Naive thymus-derived CD4-positive, alpha-beta T cell (primary cell): ENCODE measurements at regions not wholly inside any gene's neighbourhood (a gene's known extent, or its start where the extent isn't known, plus 50 kb on each side); places are given as distances from the start of the nearest gene placed in this dataset.
"Not testable (repeated sequence)": the region's sequence is repeated elsewhere in the genome, so short reads cannot be mapped to it uniquely, and the experiment has no call there.

Source experiments
- ATAC-seq: fragments of 150-1000 bp; cut with Tn5 transposase; 2 replicates; pipeline ENCODE4 v1.10.0; 2021; ENCODE audit warnings: mild to moderate bottlenecking, moderate library complexity
- CTCF ChIA-PET: fragments of 350-600 bp; sonication (Branson Sonifier 250); formaldehyde crosslinking; loops from one replicate; lab custom pipeline; 2021; ENCODE audit warnings: antibody characterized with exemption; lab: Charles Lee
- POLR2A ChIA-PET: fragments of 350-600 bp; sonication (Branson Sonifier 250); formaldehyde crosslinking; loops from one replicate; lab custom pipeline; 2021; ENCODE audit warnings: antibody characterized with exemption, inconsistent platforms; lab: Charles Lee
- DNase-seq, 9 donors: peaks; one replicate each; pipeline versions ENCODE4 v3.0.0 to v3.0.0-alpha.2; 2020 to 2022; ENCODE audit warnings: mixed read lengths in 1 of 9
- H3K27ac ChIP-seq: one replicate; pipeline ENCODE4 v1.7.0; 2013; ENCODE audit warnings: mild to moderate bottlenecking, low read depth, low read length, moderate library complexity
- H3K27me3 ChIP-seq, 2 donors: one replicate each; pipeline ENCODE4 v1.7.0; 2013; ENCODE audit warnings: low read length in 2 of 2, mild to moderate bottlenecking in 2 of 2, moderate library complexity in 2 of 2; ENCODE audit not compliant: control insufficient read depth in 2 of 2, insufficient read depth in 2 of 2
- H3K36me3 ChIP-seq, 3 experiments: 1 replicate in 2 of 3; 2 replicates in 1 of 3; pipeline ENCODE4 v1.7.0; 2013; ENCODE audit warnings: low read length in 3 of 3, mild to moderate bottlenecking in 3 of 3, moderate library complexity in 1 of 3; ENCODE audit not compliant: insufficient read depth in 3 of 3, control insufficient read depth in 2 of 3
- H3K4me1 ChIP-seq, 2 donors: one replicate each; pipeline ENCODE4 v1.7.0; 2013; ENCODE audit warnings: low read length in 2 of 2, mild to moderate bottlenecking in 2 of 2, moderate library complexity in 1 of 2; ENCODE audit not compliant: control insufficient read depth in 2 of 2, insufficient read depth in 2 of 2
- H3K4me3 ChIP-seq: 2 replicates; pipeline ENCODE4 v1.7.0; 2013; ENCODE audit warnings: mild to moderate bottlenecking, low read length
- H3K9me3 ChIP-seq, 3 experiments: 1 replicate in 2 of 3; 2 replicates in 1 of 3; pipeline ENCODE4 v1.7.0; 2013; ENCODE audit warnings: low read length in 3 of 3; ENCODE audit not compliant: control insufficient read depth in 2 of 3
- H3K27ac Mint-ChIP-seq, 9 donors: one replicate each; pipeline ENCODE4 v1.8.0; 2020 to 2022; ENCODE audit warnings: mixed read lengths in 9 of 9, mild to moderate bottlenecking in 8 of 9, moderate library complexity in 5 of 9, inconsistent platforms in 2 of 9
- H3K27me3 Mint-ChIP-seq, 5 donors: one replicate each; pipeline ENCODE4 v1.8.0; 2021 to 2022; ENCODE audit warnings: mixed read lengths in 5 of 5, mild to moderate bottlenecking in 1 of 5
- H3K36me3 Mint-ChIP-seq, 5 donors: one replicate each; pipeline ENCODE4 v1.8.0; 2020 to 2022; ENCODE audit warnings: mixed read lengths in 5 of 5, mild to moderate bottlenecking in 3 of 5, inconsistent platforms in 1 of 5
- H3K4me1 Mint-ChIP-seq, 7 donors: one replicate each; pipeline ENCODE4 v1.8.0; 2020 to 2022; ENCODE audit warnings: mixed read lengths in 7 of 7, mild to moderate bottlenecking in 3 of 7, inconsistent platforms in 1 of 7
- H3K4me3 Mint-ChIP-seq, 10 donors: one replicate each; pipeline ENCODE4 v1.8.0; 2020 to 2022; ENCODE audit warnings: mild to moderate bottlenecking in 10 of 10, mixed read lengths in 10 of 10, moderate library complexity in 6 of 10, inconsistent platforms in 2 of 10
- H3K9me3 Mint-ChIP-seq, 11 donors: one replicate each; pipeline ENCODE4 v1.8.0; 2020 to 2022; ENCODE audit warnings: mixed read lengths in 11 of 11, mild to moderate bottlenecking in 4 of 11, inconsistent platforms in 1 of 11, moderate library complexity in 1 of 11
- intact Hi-C, 2 donors: fragments of 100-400 bp; cut with micrococcal nuclease; formaldehyde crosslinking; loops; one replicate each; pipeline ENCODE4 v1.15.1; 2023

GRCh38 chr5:152641970-152642805, 237.1 kb upstream of the NMUR2 start:
- no peaks in the 10 kb centered on the region for H3K27me3 ChIP-seq
- Mint-ChIP-seq H3K4me3 (no peak overlapping the region), H3K27ac (no peak overlapping the region), H3K4me1 (no peaks in the 10 kb centered on the region), H3K27me3 (no peaks in the 10 kb centered on the region), H3K36me3 (no peaks in the 10 kb centered on the region), H3K9me3 (peaks cover 0 to 2% (median 0%) of the 10 kb centered on the region in 11 donors)
- H3K9me3 ChIP-seq: no peaks in the 10 kb centered on the region
- ChIA-PET POLR2A (no interaction called here), CTCF (no interaction called here)
- intact Hi-C loops: no loop called here
- H3K4me1 ChIP-seq: no peaks in the 10 kb centered on the region
- H3K36me3 ChIP-seq: no peaks in the 10 kb centered on the region
- DNase-seq: no peak
- H3K4me3 ChIP-seq: no peak overlapping the region
- H3K27ac ChIP-seq: no peak overlapping the region
- ATAC-seq: no peak

- Histone ChIP-seq H3K36me3 (no peaks in the 10 kb centered on the region), H3K27me3 (no peaks in the 10 kb centered on the region), H3K4me1 (no peaks in the 10 kb centered on the region), H3K27ac (no peak overlapping the region), H3K9me3 (no peaks in the 10 kb centered on the region), H3K4me3 (no peak overlapping the region)
- no peak overlapping the region for H3K4me3 Mint-ChIP-seq
- no peak overlapping the region for H3K27ac Mint-ChIP-seq
- ChIA-PET POLR2A (no interaction called here), CTCF (no interaction called here)
- intact Hi-C loops: no loop called here
- no peaks in the 10 kb centered on the region for H3K27me3 Mint-ChIP-seq
- no peak for DNase-seq
- H3K4me1 Mint-ChIP-seq: no peaks in the 10 kb centered on the region
- no peaks in the 10 kb centered on the region for H3K36me3 Mint-ChIP-seq
- H3K9me3 Mint-ChIP-seq: peaks cover 0 to 5% (median 0%) of the 10 kb centered on the region in 11 donors
- no peak for ATAC-seq
Observed at GRCh38 chr5:152642880-152643279, 237.8 kb upstream of the NMUR2 start.

- intact Hi-C loops: no loop called here
- H3K4me3 Mint-ChIP-seq: no peak overlapping the region
- no peaks in the 10 kb centered on the region for H3K36me3 ChIP-seq
- no peaks in the 10 kb centered on the region for H3K27me3 Mint-ChIP-seq
- no peak overlapping the region for H3K27ac ChIP-seq
- no peak overlapping the region for H3K4me3 ChIP-seq
- no peak for DNase-seq
- H3K27ac Mint-ChIP-seq: no peak overlapping the region
- H3K4me1 Mint-ChIP-seq: no peaks in the 10 kb centered on the region
- H3K4me1 ChIP-seq: no peaks in the 10 kb centered on the region
- H3K9me3 Mint-ChIP-seq: peaks cover 0 to 6% (median 1%) of the 10 kb centered on the region in 11 donors
- ChIA-PET POLR2A (no interaction called here), CTCF (no interaction called here)
- no peaks in the 10 kb centered on the region for H3K9me3 ChIP-seq
- no peaks in the 10 kb centered on the region for H3K36me3 Mint-ChIP-seq
- no peak for ATAC-seq
- H3K27me3 ChIP-seq: no peaks in the 10 kb centered on the region
Observed at GRCh38 chr5:152644029-152644728, 239.1 kb upstream of the NMUR2 start.

DNA sequence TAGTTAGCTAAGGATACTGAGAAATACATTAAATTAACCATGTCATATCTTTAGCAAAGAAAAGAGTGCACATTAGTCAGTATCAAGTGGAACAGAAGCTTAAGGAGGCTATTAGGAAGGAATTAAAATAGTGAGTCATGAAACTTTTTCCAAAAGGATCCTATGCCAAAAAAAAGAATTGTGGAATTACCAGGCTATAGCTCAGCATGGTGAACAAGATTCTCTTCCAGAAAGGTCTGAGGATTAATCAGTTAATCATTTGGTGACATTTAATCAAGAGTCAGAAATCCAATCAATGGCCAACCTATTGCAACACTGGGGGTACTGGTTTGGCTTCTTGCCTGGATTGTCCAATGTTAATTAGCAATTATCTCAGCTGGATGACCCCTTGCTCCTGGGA, 244.5 kb upstream of the NMUR2 start:
- DNase-seq (no peak), ATAC-seq (no peak)
- no peaks in the 10 kb centered on the region for H3K4me1 Mint-ChIP-seq
- peaks cover 0 to 6% (median 0%) of the 10 kb centered on the region in 11 donors for H3K9me3 Mint-ChIP-seq
- intact Hi-C loops: no loop called here
- H3K9me3 ChIP-seq: no peaks in the 10 kb centered on the region
- H3K27me3 ChIP-seq: no peaks in the 10 kb centered on the region
- H3K27ac ChIP-seq: no peak overlapping the region
- H3K27me3 Mint-ChIP-seq: no peaks in the 10 kb centered on the region
- POLR2A ChIA-PET: no interaction called here
- no peak overlapping the region for H3K4me3 ChIP-seq
- H3K36me3 Mint-ChIP-seq: no peaks in the 10 kb centered on the region
- no peaks in the 10 kb centered on the region for H3K4me1 ChIP-seq
- CTCF ChIA-PET: no interaction called here
- no peak overlapping the region for H3K4me3 Mint-ChIP-seq
- no peak overlapping the region for H3K27ac Mint-ChIP-seq
- H3K36me3 ChIP-seq: no peaks in the 10 kb centered on the region

DNA sequence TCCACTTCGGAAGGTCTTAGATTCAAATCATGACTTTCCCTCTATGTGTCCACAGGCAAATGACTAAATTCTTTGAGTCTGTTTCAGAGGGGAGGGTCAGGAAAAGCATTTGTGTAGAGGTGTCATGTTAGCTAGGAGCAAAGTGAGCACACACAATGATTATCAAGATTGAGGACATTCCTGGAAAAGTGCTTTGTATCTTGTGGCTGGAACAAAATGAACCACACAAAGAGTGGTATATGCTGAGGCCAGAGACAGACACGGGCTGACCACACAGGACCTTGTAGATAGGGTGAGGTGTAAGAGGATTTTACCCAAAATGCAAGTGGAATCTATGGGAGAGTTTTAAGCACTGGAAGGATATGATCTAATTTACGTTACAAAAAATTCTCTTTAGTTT, 245.3 kb upstream of the NMUR2 start:
- DNase-seq: no peak
- intact Hi-C loops: no loop called here
- H3K9me3 ChIP-seq: no peaks in the 10 kb centered on the region
- Mint-ChIP-seq H3K27ac (no peak overlapping the region), H3K9me3 (peaks cover 0 to 6% (median 0%) of the 10 kb centered on the region in 11 donors), H3K4me1 (no peaks in the 10 kb centered on the region), H3K36me3 (no peaks in the 10 kb centered on the region), H3K4me3 (no peak overlapping the region), H3K27me3 (no peaks in the 10 kb centered on the region)
- no peaks in the 10 kb centered on the region for H3K27me3 ChIP-seq
- ChIA-PET CTCF (no interaction called here), POLR2A (no interaction called here)
- H3K36me3 ChIP-seq: no peaks in the 10 kb centered on the region
- no peak for ATAC-seq
- H3K4me1 ChIP-seq: no peaks in the 10 kb centered on the region
- no peak overlapping the region for H3K27ac ChIP-seq
- H3K4me3 ChIP-seq: no peak overlapping the region

DNA sequence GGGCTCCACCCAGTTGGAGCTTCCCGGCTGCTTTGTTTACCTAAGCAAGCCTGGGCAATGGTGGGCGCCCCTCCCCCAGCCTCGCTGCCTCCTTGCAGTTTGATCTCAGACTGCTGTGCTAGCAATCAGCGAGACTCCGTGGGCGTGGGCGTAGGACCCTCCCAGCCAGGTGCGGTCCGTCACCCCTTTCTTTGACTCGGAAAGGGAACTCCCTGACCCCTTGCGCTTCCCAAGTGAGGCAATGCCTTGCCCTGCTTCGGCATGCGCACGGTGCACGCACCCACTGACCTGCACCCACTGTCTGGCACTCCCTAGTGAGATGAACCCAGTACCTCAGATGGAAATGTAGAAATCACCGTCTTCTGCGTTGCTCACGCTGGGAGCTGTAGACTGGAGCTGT, 254.4 kb upstream of the NMUR2 start:
- H3K4me1 ChIP-seq, POLR2A ChIA-PET, H3K4me1 Mint-ChIP-seq, H3K36me3 Mint-ChIP-seq, CTCF ChIA-PET, intact Hi-C loops, H3K4me3 ChIP-seq, H3K9me3 Mint-ChIP-seq, ATAC-seq, H3K27ac Mint-ChIP-seq, H3K4me3 Mint-ChIP-seq, DNase-seq, H3K27me3 Mint-ChIP-seq, H3K9me3 ChIP-seq, H3K27ac ChIP-seq, H3K27me3 ChIP-seq, H3K36me3 ChIP-seq: not testable (repeated sequence)

DNA sequence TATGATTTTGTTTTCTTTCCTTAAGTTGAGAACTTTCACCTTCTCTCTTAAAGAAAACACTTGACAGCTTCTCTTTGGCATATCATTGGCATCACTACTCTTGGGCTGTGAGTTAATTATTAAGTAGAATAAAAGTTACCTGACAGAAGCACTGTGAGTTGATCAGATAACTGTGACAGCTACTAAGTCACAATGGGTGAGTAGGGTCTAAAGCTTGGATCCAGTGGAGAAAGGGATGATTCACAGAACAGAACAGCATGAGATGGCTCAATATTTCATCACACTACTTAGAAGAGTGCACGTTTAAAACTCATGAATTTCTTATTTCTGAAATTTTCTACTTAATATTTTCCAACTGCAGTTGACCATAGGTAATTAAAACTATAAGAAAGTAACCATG, 268.5 kb upstream of the NMUR2 start:
- no peaks in the 10 kb centered on the region for H3K27me3 ChIP-seq
- H3K27ac Mint-ChIP-seq: no peak overlapping the region
- no peaks in the 10 kb centered on the region for H3K4me1 ChIP-seq
- CTCF ChIA-PET: no interaction called here
- no peak for ATAC-seq
- H3K36me3 Mint-ChIP-seq: no peaks in the 10 kb centered on the region
- peaks cover 0 to 5% (median 0%) of the 10 kb centered on the region in 11 donors for H3K9me3 Mint-ChIP-seq
- H3K27ac ChIP-seq: no peak overlapping the region
- no peak overlapping the region for H3K4me3 Mint-ChIP-seq
- DNase-seq: no peak
- no peaks in the 10 kb centered on the region for H3K36me3 ChIP-seq
- POLR2A ChIA-PET: no interaction called here
- H3K9me3 ChIP-seq: no peaks in the 10 kb centered on the region
- H3K4me3 ChIP-seq: no peak overlapping the region
- H3K4me1 Mint-ChIP-seq: no peaks in the 10 kb centered on the region
- intact Hi-C loops: no loop called here
- no peaks in the 10 kb centered on the region for H3K27me3 Mint-ChIP-seq
